IPS-NIHi11 (cell line): ENCODE measurements at regions not wholly inside any gene's neighbourhood (a gene's known extent, or its start where the extent isn't known, plus 50 kb on each side); places are given as distances from the start of the nearest gene placed in this dataset.
"Not testable (repeated sequence)": the region's sequence is repeated elsewhere in the genome, so short reads cannot be mapped to it uniquely, and the experiment has no call there.

ENCODE experiments used
- DNase-seq: peaks from one replicate; pipeline ENCODE4 v3.0.0; 2012; ENCODE audit warnings: mixed read lengths, low spot score

DNA sequence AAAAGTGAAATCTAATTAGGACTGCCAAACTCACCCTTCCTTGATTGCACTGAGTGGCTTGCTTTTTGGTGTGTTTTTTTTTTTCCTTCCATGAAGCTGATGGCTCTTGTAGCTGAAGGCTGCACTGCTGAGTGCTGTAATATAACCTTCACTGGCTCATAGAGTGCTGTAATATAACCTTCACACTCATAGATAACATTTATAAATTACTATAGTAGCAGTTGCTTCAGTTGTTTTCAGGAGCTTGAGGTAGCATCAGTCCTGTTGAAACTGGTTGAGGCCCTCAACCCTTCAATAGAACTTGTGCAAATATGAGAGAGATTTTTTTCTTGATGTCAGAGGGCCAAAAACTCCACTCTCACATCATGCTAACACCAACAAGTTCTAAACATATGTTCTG, 404.9 kb upstream of the MBL2 start:
- no peak for DNase-seq

- no peak for DNase-seq
These were observed 393.7 kb upstream of the MBL2 start for GRCh38 chr10:53166325-53166724.

GRCh38 chr10:53162856-53163255, 390.3 kb upstream of the MBL2 start:
- no peak for DNase-seq

GRCh38 chr10:53161231-53161630, 388.6 kb upstream of the MBL2 start:
- DNase-seq = no peak

- not testable (repeated sequence) for DNase-seq
These were observed 383.1 kb upstream of the MBL2 start for GRCh38 chr10:53155674-53156073.

- DNase-seq = no peak
These were observed 381.2 kb upstream of the MBL2 start for GRCh38 chr10:53153831-53154230.

DNA sequence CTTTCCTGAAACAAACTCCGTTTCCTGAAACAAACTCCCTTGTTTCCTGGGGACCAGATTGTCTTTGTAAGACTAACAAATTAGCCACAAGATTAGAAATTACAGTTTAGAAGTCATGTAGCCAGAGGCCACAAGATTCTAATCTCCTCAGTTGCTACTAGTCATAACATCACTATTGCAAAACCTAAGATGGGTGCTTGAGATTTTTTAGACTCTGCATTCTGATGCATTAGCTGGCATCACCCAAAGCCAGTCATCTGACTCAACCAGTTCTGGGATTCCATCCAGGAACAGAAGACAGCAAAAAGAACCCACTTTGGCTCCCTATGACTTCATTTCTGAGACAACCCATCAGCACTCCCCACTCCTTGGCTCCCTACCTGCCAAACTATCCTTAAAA, 367.9 kb upstream of the MBL2 start:
- no peak for DNase-seq

GRCh38 chr10:53135897-53136253, 363.3 kb upstream of the MBL2 start:
- DNase-seq = no peak

DNA sequence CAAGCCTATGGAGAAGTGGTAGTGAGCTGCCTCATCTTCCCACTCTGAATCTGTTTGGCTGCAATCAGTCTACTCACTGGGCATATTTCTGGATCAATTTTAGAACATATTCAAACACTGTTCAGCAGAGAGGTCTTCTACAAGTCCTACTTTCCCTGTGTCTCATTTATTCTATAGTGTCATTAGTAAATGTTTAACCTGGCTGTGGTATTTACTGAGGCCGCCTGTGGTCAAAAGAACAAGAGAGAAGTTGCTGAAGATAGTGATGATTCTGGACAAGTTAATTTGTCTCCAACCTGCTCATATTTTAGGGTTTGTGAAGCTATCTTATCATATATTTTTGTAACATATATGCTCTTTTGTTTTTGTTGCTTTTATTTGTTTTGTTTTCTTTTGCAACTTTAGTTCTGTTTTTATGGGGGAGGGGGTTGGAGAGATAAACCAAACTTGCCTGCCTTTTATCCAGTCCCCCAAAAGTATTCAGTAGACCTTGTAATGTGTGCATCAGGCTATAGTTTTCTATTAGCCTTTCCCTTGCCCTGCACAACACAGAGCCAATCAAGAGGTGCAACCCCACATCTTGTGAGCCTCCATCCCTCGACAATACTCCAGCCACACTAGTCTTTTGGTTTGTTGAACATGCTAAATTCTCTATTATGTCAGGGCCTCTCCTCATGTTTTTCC, 362.8 kb upstream of the MBL2 start:
- no peak for DNase-seq

- DNase-seq = no peak
These were observed 361.5 kb upstream of the MBL2 start for GRCh38 chr10:53134050-53134449.

DNA sequence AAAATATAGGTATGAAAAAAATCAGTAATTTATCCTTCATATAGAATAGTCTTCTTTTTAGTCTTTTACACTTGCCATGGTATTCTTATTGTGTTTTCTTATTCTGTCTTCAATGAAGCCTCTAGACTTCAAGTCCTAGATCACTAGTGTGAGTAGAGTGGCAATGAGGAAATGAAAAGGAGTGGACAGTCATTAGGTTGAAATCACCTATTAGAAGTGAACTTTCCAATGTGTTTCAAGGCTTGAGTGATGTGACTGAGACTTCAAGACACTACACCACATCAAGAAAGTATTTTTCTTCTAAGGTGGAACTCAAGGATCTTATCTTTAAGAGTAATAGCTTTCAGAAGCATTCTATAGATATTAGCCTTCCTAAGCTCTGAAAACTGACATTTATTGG, 357.8 kb upstream of the MBL2 start:
- no peak for DNase-seq

DNA sequence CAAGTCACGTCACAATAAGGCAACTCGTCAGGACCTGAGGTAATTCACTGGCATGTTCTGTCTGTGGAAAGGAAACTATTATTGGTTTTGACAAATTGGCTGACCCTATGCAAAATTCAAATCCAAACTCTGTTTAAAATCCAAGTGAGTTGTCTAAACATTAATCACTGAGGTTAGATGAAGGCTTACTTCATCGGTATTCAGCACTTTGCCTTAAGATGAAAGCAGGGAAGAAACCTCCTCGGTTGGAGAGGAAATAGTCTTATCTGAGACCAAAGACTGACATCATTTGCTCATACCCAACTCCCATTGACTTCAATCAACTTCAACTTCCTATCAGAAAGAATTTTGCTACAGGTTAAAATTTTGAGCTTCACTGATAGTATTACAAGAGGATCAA, 355.1 kb upstream of the MBL2 start:
- no peak for DNase-seq

DNA sequence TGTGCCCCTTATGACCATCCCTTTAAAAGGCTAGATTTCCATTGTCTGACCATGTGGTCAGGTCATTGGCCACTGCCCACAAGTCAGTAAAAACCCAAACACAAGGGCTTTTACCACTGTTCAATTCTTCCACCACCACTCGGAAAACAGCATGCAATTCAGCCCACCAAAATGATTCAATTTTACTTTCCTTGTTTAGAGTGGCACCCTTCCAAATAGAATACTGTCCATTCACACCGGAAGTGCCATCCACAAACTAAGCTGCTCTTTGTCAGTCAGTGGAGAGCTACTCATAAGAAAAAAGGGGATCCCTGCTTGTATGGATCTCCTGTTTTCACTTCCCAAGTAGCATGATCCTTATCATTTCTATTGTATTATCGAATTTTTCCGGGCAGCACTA, 350.7 kb upstream of the MBL2 start:
- DNase-seq = no peak

DNA sequence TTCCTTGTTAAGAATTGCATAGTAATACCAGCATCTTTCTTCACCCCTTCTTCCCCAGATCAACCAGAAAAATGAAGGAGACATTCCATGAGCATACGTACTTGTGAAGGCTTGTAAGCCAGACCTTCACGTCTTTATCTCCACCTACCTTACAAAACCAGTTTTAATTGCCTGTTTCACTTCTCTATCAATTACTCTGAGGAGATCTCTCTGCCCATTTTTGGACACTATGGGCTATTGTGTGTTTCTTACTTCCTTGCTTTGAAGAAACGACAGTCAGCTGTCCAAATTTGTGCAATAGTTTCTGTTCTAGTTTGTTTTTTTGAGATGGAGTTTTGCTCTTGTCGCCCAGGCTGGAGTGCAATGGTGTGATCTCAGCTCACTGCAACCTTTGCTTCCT, 349.7 kb upstream of the MBL2 start:
- DNase-seq = no peak

GRCh38 chr10:53115660-53116059, 343.1 kb upstream of the MBL2 start:
- DNase-seq = no peak

DNA sequence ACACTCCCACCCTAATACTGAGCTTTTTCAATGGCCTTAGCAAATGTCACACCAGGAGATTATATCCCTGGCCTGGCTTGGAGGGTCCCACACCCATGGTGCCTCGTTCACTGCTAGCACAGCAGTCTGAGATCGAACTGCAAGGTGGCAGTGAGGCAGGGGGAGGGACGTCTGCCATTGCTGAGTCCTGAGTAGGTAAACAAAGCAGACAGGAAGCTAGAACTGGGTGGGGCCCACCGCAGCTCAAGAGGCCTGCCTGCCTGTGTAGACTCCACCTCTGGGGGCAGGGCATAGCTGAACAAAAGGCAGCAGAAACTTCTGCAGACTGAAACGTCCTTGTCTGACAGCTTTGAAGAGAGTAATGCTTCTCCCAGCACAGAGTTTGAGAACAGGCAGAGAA, 338.9 kb upstream of the MBL2 start:
- no peak for DNase-seq

DNA sequence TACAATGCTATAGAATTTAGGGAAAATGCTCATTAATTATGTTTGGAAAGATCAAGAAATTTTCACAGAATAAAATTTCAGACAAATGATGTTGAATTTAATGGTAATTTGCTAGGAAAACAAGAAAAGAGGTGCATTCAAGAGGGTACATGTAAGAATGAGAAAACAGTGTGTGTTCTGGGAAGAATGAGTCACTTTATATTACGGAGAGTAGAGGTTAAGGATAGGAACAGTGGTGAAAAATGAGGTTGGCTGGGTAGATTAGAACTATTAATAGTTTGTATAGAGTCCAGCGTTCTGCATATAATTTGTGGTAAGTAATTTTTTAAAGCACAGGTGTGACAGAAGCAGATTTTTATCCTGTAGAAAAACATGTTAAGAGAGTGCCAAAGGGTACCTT, 336.7 kb upstream of the MBL2 start:
- no peak for DNase-seq

DNA sequence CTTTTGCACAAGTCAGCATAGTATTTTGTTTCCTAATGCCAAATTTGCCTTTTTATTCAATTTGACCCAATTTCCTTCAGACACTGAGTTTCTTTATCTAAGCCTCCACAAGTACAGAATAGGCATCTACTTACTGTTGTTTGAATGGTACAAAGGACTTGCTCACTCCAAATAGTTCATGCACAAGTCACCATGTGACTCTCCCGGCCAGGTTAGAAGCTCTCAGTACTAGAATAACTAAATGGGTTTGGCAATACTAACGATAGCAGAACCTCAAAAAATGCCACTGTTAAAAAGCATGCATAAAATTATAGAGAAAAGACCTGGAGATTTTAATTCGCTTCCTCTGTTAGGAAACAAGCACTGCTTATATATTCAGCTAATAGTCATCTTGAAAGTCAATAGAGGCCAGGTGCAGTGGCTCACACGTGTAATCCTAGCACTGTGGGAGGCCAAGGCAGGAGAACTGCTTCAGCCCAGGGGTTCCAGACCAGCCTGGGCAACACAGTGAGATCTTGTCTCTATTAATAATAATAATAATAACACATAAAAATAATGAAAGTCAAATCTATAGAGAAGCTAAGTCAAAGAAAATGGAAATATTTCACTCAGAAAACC, 335.8 kb upstream of the MBL2 start:
- no peak for DNase-seq

- DNase-seq = no peak
These were observed 335.1 kb upstream of the MBL2 start for GRCh38 chr10:53107711-53108110.

- DNase-seq = no peak
These were observed 329.8 kb upstream of the MBL2 start for GRCh38 chr10:53102424-53102823.

GRCh38 chr10:53093878-53094277, 321.3 kb upstream of the MBL2 start:
- DNase-seq = no peak

GRCh38 chr10:53091574-53091973, 319.0 kb upstream of the MBL2 start:
- DNase-seq = no peak

- DNase-seq = no peak
These were observed 316.4 kb upstream of the MBL2 start for GRCh38 chr10:53088961-53089360.

- DNase-seq = no peak
These were observed 306.7 kb upstream of the MBL2 start for GRCh38 chr10:53079283-53079682.
